Hepatocyte (in vitro differentiated cells): ENCODE measurements at regions not wholly inside any gene's neighbourhood (a gene's known extent, or its start where the extent isn't known, plus 50 kb on each side); places are given as distances from the start of the nearest gene placed in this dataset.

Experiments
- DNase-seq: peaks from one replicate; pipeline ENCODE4 v3.0.0-alpha.2; 2016; ENCODE audit warnings: low spot score
- H2AFZ ChIP-seq: fragments of 200-600 bp; sonication (generic); 2 replicates; pipeline ENCODE4 v1.6.0; 2016; ENCODE audit warnings: antibody characterized with exemption, mild to moderate bottlenecking
- H3K27ac ChIP-seq: fragments of 200-600 bp; sonication (generic); 2 replicates; pipeline ENCODE4 v1.5.1; 2016; ENCODE audit warnings: mild to moderate bottlenecking
- H3K27me3 ChIP-seq: fragments of 200-600 bp; sonication (generic); 2 replicates; pipeline ENCODE4 v1.6.1; 2016
- H3K36me3 ChIP-seq: fragments of 200-600 bp; sonication (generic); replicated peaks from 2 replicates; pipeline ENCODE4 v1.5.1; 2016; ENCODE audit warnings: low read depth; ENCODE audit not compliant: insufficient read depth
- H3K4me1 ChIP-seq: fragments of 200-600 bp; sonication (generic); 2 replicates; pipeline ENCODE4 v1.5.1; 2016; ENCODE audit warnings: mild to moderate bottlenecking, moderate library complexity; ENCODE audit not compliant: insufficient read depth
- H3K4me2 ChIP-seq: fragments of 200-600 bp; sonication (generic); 2 replicates; pipeline ENCODE4 v1.6.0; 2016
- H3K4me3 ChIP-seq: fragments of 200-600 bp; sonication (generic); 2 replicates; pipeline ENCODE4 v1.5.1; 2016; ENCODE audit warnings: mild to moderate bottlenecking
- H3K79me2 ChIP-seq: fragments of 200-600 bp; sonication (generic); 2 replicates; pipeline ENCODE4 v1.6.0; 2017; ENCODE audit warnings: mild to moderate bottlenecking
- H3K9me2 ChIP-seq: fragments of 200-600 bp; sonication (generic); replicated peaks from 2 replicates; pipeline ENCODE4 v1.6.0; 2017; ENCODE audit warnings: mild to moderate bottlenecking; ENCODE audit not compliant: insufficient read depth
- H3K9me3 ChIP-seq: fragments of 200-600 bp; sonication (generic); 2 replicates; pipeline ENCODE4 v1.5.1; 2016; ENCODE audit warnings: low read depth, mild to moderate bottlenecking
- H4K20me1 ChIP-seq: fragments of 200-600 bp; sonication (generic); 2 replicates; pipeline ENCODE4 v1.6.0; 2016; ENCODE audit warnings: mild to moderate bottlenecking; ENCODE audit not compliant: insufficient read depth, poor library complexity, severe bottlenecking
- CTCF ChIP-seq: fragments of 200-600 bp; sonication (generic); IDR thresholded peaks from 2 replicates; pipeline ENCODE4 v1.5.1; 2016; ENCODE audit warnings: antibody characterized with exemption, mild to moderate bottlenecking; ENCODE audit not compliant: poor library complexity
- EZH2 ChIP-seq: fragments of 200-600 bp; sonication (generic); IDR thresholded peaks from 2 replicates; pipeline ENCODE4 v1.6.1; 2016; ENCODE audit warnings: antibody characterized with exemption, mild to moderate bottlenecking, borderline replicate concordance
- EZH2phosphoT487 ChIP-seq: fragments of 200-600 bp; sonication (generic); IDR thresholded peaks from one replicate; pipeline ENCODE4 v1.6.1; 2018; ENCODE audit warnings: antibody characterized with exemption, mild to moderate bottlenecking, low read depth, moderate library complexity; ENCODE audit not compliant: unreplicated experiment, severe bottlenecking
- WGBS: methylation state at CpG from one replicate; pipeline ENCODE4 v1.1.6; 2016; ENCODE audit warnings: low lambda C conversion rate; ENCODE audit errors: missing lambda C conversion rate; 5-methylcytosine and 5-hydroxymethylcytosine counted together

- Histone ChIP-seq H3K27me3 (no peaks in the 10 kb centered on the region), H3K4me2 (no peak overlapping the region), H3K9me3 (no peaks in the 10 kb centered on the region), H4K20me1 (no peaks in the 10 kb centered on the region), H3K4me3 (no peak overlapping the region), H3K36me3 (no peaks in the 10 kb centered on the region), H2AFZ (no peak overlapping the region), H3K79me2 (peaks cover 69% of the 10 kb centered on the region), H3K27ac (no peak overlapping the region), H3K4me1 (no peaks in the 10 kb centered on the region), H3K9me2 (no peaks in the 10 kb centered on the region)
- no peak for DNase-seq
- no peak for TF ChIP-seq EZH2phosphoT487
- TF ChIP-seq CTCF, result no peak
- no peak for TF ChIP-seq EZH2
- 37% methylated on average over 1 of the region's 1 CpG for WGBS
Observed at GRCh38 chr11:16598032-16598431, 140.4 kb upstream of the C11orf58 start.

- no peak for DNase-seq
- Histone ChIP-seq H3K9me2 (no peaks in the 10 kb centered on the region), H4K20me1 (no peaks in the 10 kb centered on the region), H2AFZ (no peak overlapping the region), H3K27me3 (no peaks in the 10 kb centered on the region), H3K4me3 (no peak overlapping the region), H3K9me3 (no peaks in the 10 kb centered on the region), H3K36me3 (no peaks in the 10 kb centered on the region), H3K79me2 (peaks cover 66% of the 10 kb centered on the region), H3K4me1 (no peaks in the 10 kb centered on the region), H3K27ac (no peak overlapping the region), H3K4me2 (no peak overlapping the region)
- WGBS, result 61% methylated on average over 2 of the region's 2 CpGs
- TF ChIP-seq EZH2phosphoT487 (no peak), EZH2 (no peak), CTCF (no peak)
Observed at GRCh38 chr11:16596231-16596630, 142.2 kb upstream of the C11orf58 start.

GRCh38 chr11:16591157-16591556, 147.3 kb upstream of the C11orf58 start:
- Histone ChIP-seq H3K9me3 (no peaks in the 10 kb centered on the region), H3K27ac (no peak overlapping the region), H3K4me2 (no peak overlapping the region), H4K20me1 (no peaks in the 10 kb centered on the region), H3K4me1 (no peaks in the 10 kb centered on the region), H3K4me3 (no peak overlapping the region), H2AFZ (no peak overlapping the region), H3K36me3 (no peaks in the 10 kb centered on the region), H3K9me2 (no peaks in the 10 kb centered on the region), H3K79me2 (peaks cover 42% of the 10 kb centered on the region), H3K27me3 (no peaks in the 10 kb centered on the region)
- DNase-seq, result no peak
- TF ChIP-seq EZH2phosphoT487 (no peak), CTCF (no peak), EZH2 (no peak)

- Histone ChIP-seq H3K27ac (no peak overlapping the region), H3K4me2 (no peak overlapping the region), H3K27me3 (no peaks in the 10 kb centered on the region), H3K4me3 (no peak overlapping the region), H2AFZ (no peak overlapping the region), H3K9me2 (no peaks in the 10 kb centered on the region), H3K4me1 (no peaks in the 10 kb centered on the region), H3K79me2 (peaks cover 42% of the 10 kb centered on the region), H4K20me1 (no peaks in the 10 kb centered on the region), H3K9me3 (no peaks in the 10 kb centered on the region), H3K36me3 (no peaks in the 10 kb centered on the region)
- no peak for DNase-seq
- 50% methylated on average over 1 of the region's 1 CpG for WGBS
- TF ChIP-seq EZH2phosphoT487, result no peak
- TF ChIP-seq EZH2, result no peak
- TF ChIP-seq CTCF, result no peak
Observed at GRCh38 chr11:16587670-16588069, 150.8 kb upstream of the C11orf58 start.
